ENCODE measurements at regions not wholly inside any gene's neighbourhood (a gene's known extent, or its start where the extent isn't known, plus 50 kb on each side); places are given as distances from the start of the nearest gene placed in this dataset.

GRCh38 chr3:152891678-152892077, 56.7 kb downstream of the P2RY1 start:
- intact Hi-C loops (cut with micrococcal nuclease): no loop called here
- no peak overlapping the region for H3K27ac ChIP-seq (ENCODE audit: low read depth, low read length)
- no peak overlapping the region for H3K4me2 ChIP-seq (ENCODE audit: low read length)
- BruUV-seq (replicated peaks): no TSS peak
- TF ChIP-seq, protein P1, sequence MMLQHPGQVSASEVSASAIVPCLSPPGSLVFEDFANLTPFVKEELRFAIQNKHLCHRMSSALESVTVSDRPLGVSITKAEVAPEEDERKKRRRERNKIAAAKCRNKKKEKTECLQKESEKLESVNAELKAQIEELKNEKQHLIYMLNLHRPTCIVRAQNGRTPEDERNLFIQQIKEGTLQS (IDR thresholded peaks at IDR 0.05): no peak
- no peak for TF ChIP-seq POLR2AphosphoS5 (IDR thresholded peaks at IDR 0.05; ENCODE audit: low read depth, low read length)
- TF ChIP-seq CBX3 (IDR thresholded peaks at IDR 0.05; ENCODE audit: low read depth): no peak
- no peak for TF ChIP-seq ZNF274 (IDR thresholded peaks at IDR 0.05; ENCODE audit: low read depth, low read length)
- TF ChIP-seq ZFX (IDR thresholded peaks at IDR 0.05): no peak
- no peak for TF ChIP-seq CEBPB (IDR thresholded peaks at IDR 0.05; ENCODE audit: low read depth)
- TF ChIP-seq POLR2A (IDR thresholded peaks at IDR 0.05; ENCODE audit: borderline replicate concordance, extremely low read depth, insufficient read depth, insufficient read length): no peak
- TF ChIP-seq SIN3A (IDR thresholded peaks at IDR 0.05; ENCODE audit: low read depth): no peak
- no peak for TF ChIP-seq ELF1 (IDR thresholded peaks at IDR 0.05; ENCODE audit: borderline replicate concordance, low read depth)
- no peak for TF ChIP-seq EGR1 (IDR thresholded peaks at IDR 0.05; ENCODE audit: low read depth)
- no peak for TF ChIP-seq EZH2 (IDR thresholded peaks at IDR 0.05)
- TF ChIP-seq SP1 (IDR thresholded peaks at IDR 0.05; ENCODE audit: low read depth): no peak
- TF ChIP-seq JUND (IDR thresholded peaks at IDR 0.05): no peak
- no peak for TF ChIP-seq TCF7L2 (IDR thresholded peaks at IDR 0.05; ENCODE audit: borderline replicate concordance, extremely low read depth, insufficient read depth, insufficient read length)
- TF ChIP-seq EZH2phosphoT487 (IDR thresholded peaks at IDR 0.05; ENCODE audit: borderline replicate concordance): no peak
- no peak for TF ChIP-seq FOSL1 (IDR thresholded peaks at IDR 0.05; ENCODE audit: low read depth)
- no peaks in the 10 kb centered on the region for H3K9me3 ChIP-seq (ENCODE audit: control insufficient read depth in 1 of 2, insufficient read depth in 1 of 2, low read depth in 1 of 2, low read length in 2 of 2)
- H3K36me3 ChIP-seq (ENCODE audit: control insufficient read depth in 1 of 2, insufficient read depth in 2 of 2, low read length in 2 of 2): no peaks in the 10 kb centered on the region
- ChIA-PET POLR2A (no interaction called here), RAD21 (ENCODE audit: low non-redundant PET in 1 of 2, low total read pairs in 2 of 2, uncharacterized antibody in 2 of 2, unreplicated experiment in 2 of 2) (no interaction called here), CTCF (no interaction called here)
- no peaks in the 10 kb centered on the region for H3K4me1 ChIP-seq (ENCODE audit: control insufficient read depth in 1 of 2, insufficient read depth in 2 of 2, low read length in 2 of 2)
- H2AFZ ChIP-seq (ENCODE audit: low read depth, low read length, poor library complexity, severe bottlenecking): no peak overlapping the region
- DNase-seq (ENCODE audit: low read depth, low spot score): no peak
- peaks cover 4% of the 10 kb centered on the region; the same call in 1 of the 2 replicates for H3K9me2 ChIP-seq (ENCODE audit: insufficient read depth)
- no peaks in the 10 kb centered on the region for H3K79me2 ChIP-seq (ENCODE audit: insufficient read depth, low read length)
- H4K20me1 ChIP-seq (ENCODE audit: insufficient read depth): no peaks in the 10 kb centered on the region
- ATAC-seq: no peak
- H3K27me3 ChIP-seq (ENCODE audit: insufficient read depth, low read length): no peaks in the 10 kb centered on the region
- H3K4me3 ChIP-seq (replicated peaks in 1 of 2; ENCODE audit: low read depth in 1 of 2, low read length in 2 of 2): no peak overlapping the region
- no peak overlapping the region for H3K9ac ChIP-seq (ENCODE audit: low read length)
